ENCODE measurements at regions not wholly inside any gene's neighbourhood (a gene's known extent, or its start where the extent isn't known, plus 50 kb on each side); places are given as distances from the start of the nearest gene placed in this dataset.

GRCh38 chr2:34003795-34004194, 404.7 kb upstream of the FAM98A start:
- Histone ChIP-seq H3K9ac (ENCODE audit: low read length) (no peak overlapping the region), H3K27me3 (ENCODE audit: control insufficient read depth, insufficient read depth, low read length) (no peaks in the 10 kb centered on the region)

GRCh38 chr2:34001557-34001956, 402.5 kb upstream of the FAM98A start:
- Histone ChIP-seq H3K9me3 (ENCODE audit: control insufficient read depth, low read depth, low read length) (no peaks in the 10 kb centered on the region), H3K4me1 (ENCODE audit: control insufficient read depth, low read depth, low read length) (no peaks in the 10 kb centered on the region), H3K4me3 (ENCODE audit: low read length) (no peak overlapping the region), H3K27me3 (ENCODE audit: control insufficient read depth, insufficient read depth, low read length) (no peaks in the 10 kb centered on the region), H3K9ac (ENCODE audit: low read length) (no peak overlapping the region), H3K27ac (ENCODE audit: low read length) (no peak overlapping the region), H3K36me3 (ENCODE audit: control insufficient read depth, low read depth, low read length) (no peaks in the 10 kb centered on the region)

More at GRCh38 chr2:34003795-34004194, 404.7 kb upstream of the FAM98A start:
- no peaks in the 10 kb centered on the region for H3K9me3 ChIP-seq (ENCODE audit: control insufficient read depth, low read depth, low read length)
- H3K36me3 ChIP-seq (ENCODE audit: control insufficient read depth, low read depth, low read length): no peaks in the 10 kb centered on the region
- H3K4me1 ChIP-seq (ENCODE audit: control insufficient read depth, low read depth, low read length): no peaks in the 10 kb centered on the region
- no peak overlapping the region for H3K4me3 ChIP-seq (ENCODE audit: low read length)
- H3K27ac ChIP-seq (ENCODE audit: low read length): no peak overlapping the region

GRCh38 chr2:33984131-33984530, 385.0 kb upstream of the FAM98A start:
- H3K27me3 ChIP-seq (ENCODE audit: control insufficient read depth, insufficient read depth, low read length): no peaks in the 10 kb centered on the region
- H3K4me1 ChIP-seq (ENCODE audit: control insufficient read depth, low read depth, low read length): no peaks in the 10 kb centered on the region
- H3K27ac ChIP-seq (ENCODE audit: low read length): no peak overlapping the region
- no peaks in the 10 kb centered on the region for H3K36me3 ChIP-seq (ENCODE audit: control insufficient read depth, low read depth, low read length)
- no peak overlapping the region for H3K4me3 ChIP-seq (ENCODE audit: low read length)
- no peak overlapping the region for H3K9ac ChIP-seq (ENCODE audit: low read length)
- no peaks in the 10 kb centered on the region for H3K9me3 ChIP-seq (ENCODE audit: control insufficient read depth, low read depth, low read length)

GRCh38 chr2:33978471-33978870, 379.4 kb upstream of the FAM98A start:
- no peaks in the 10 kb centered on the region for H3K27me3 ChIP-seq (ENCODE audit: control insufficient read depth, insufficient read depth, low read length)
- H3K9me3 ChIP-seq (ENCODE audit: control insufficient read depth, low read depth, low read length): no peaks in the 10 kb centered on the region
- no peak overlapping the region for H3K27ac ChIP-seq (ENCODE audit: low read length)
- H3K4me1 ChIP-seq (ENCODE audit: control insufficient read depth, low read depth, low read length): no peaks in the 10 kb centered on the region
- H3K4me3 ChIP-seq (ENCODE audit: low read length): no peak overlapping the region
- no peak overlapping the region for H3K9ac ChIP-seq (ENCODE audit: low read length)
- no peaks in the 10 kb centered on the region for H3K36me3 ChIP-seq (ENCODE audit: control insufficient read depth, low read depth, low read length)

GRCh38 chr2:33975498-33975897, 376.4 kb upstream of the FAM98A start:
- no peaks in the 10 kb centered on the region for H3K9me3 ChIP-seq (ENCODE audit: control insufficient read depth, low read depth, low read length)
- no peak overlapping the region for H3K9ac ChIP-seq (ENCODE audit: low read length)
- H3K36me3 ChIP-seq (ENCODE audit: control insufficient read depth, low read depth, low read length): no peaks in the 10 kb centered on the region
- no peaks in the 10 kb centered on the region for H3K27me3 ChIP-seq (ENCODE audit: control insufficient read depth, insufficient read depth, low read length)
- no peaks in the 10 kb centered on the region for H3K4me1 ChIP-seq (ENCODE audit: control insufficient read depth, low read depth, low read length)
- no peak overlapping the region for H3K4me3 ChIP-seq (ENCODE audit: low read length)
- no peak overlapping the region for H3K27ac ChIP-seq (ENCODE audit: low read length)

- Histone ChIP-seq H3K27ac (ENCODE audit: low read length) (no peak overlapping the region), H3K9me3 (ENCODE audit: control insufficient read depth, low read depth, low read length) (no peaks in the 10 kb centered on the region)
Observed at GRCh38 chr2:33967103-33967502, 368.0 kb upstream of the FAM98A start.

GRCh38 chr2:33958591-33958990, 359.5 kb upstream of the FAM98A start:
- H3K9me3 ChIP-seq (ENCODE audit: control insufficient read depth, low read depth, low read length): no peaks in the 10 kb centered on the region
- H3K4me1 ChIP-seq (ENCODE audit: control insufficient read depth, low read depth, low read length): no peaks in the 10 kb centered on the region
- no peaks in the 10 kb centered on the region for H3K27me3 ChIP-seq (ENCODE audit: control insufficient read depth, insufficient read depth, low read length)
- no peak overlapping the region for H3K4me3 ChIP-seq (ENCODE audit: low read length)
- H3K9ac ChIP-seq (ENCODE audit: low read length): no peak overlapping the region
- no peaks in the 10 kb centered on the region for H3K36me3 ChIP-seq (ENCODE audit: control insufficient read depth, low read depth, low read length)
- no peak overlapping the region for H3K27ac ChIP-seq (ENCODE audit: low read length)

More at GRCh38 chr2:33967103-33967502, 368.0 kb upstream of the FAM98A start:
- Histone ChIP-seq H3K4me3 (ENCODE audit: low read length) (no peak overlapping the region), H3K36me3 (ENCODE audit: control insufficient read depth, low read depth, low read length) (no peaks in the 10 kb centered on the region), H3K4me1 (ENCODE audit: control insufficient read depth, low read depth, low read length) (no peaks in the 10 kb centered on the region), H3K9ac (ENCODE audit: low read length) (no peak overlapping the region), H3K27me3 (ENCODE audit: control insufficient read depth, insufficient read depth, low read length) (no peaks in the 10 kb centered on the region)

- H3K27ac ChIP-seq (ENCODE audit: low read length): no peak overlapping the region
- no peaks in the 10 kb centered on the region for H3K4me1 ChIP-seq (ENCODE audit: control insufficient read depth, low read depth, low read length)
- no peak overlapping the region for H3K9ac ChIP-seq (ENCODE audit: low read length)
- H3K9me3 ChIP-seq (ENCODE audit: control insufficient read depth, low read depth, low read length): no peaks in the 10 kb centered on the region
- no peak overlapping the region for H3K4me3 ChIP-seq (ENCODE audit: low read length)
- H3K36me3 ChIP-seq (ENCODE audit: control insufficient read depth, low read depth, low read length): no peaks in the 10 kb centered on the region
- no peaks in the 10 kb centered on the region for H3K27me3 ChIP-seq (ENCODE audit: control insufficient read depth, insufficient read depth, low read length)
Observed at GRCh38 chr2:33949371-33949770, 350.3 kb upstream of the FAM98A start.

- H3K27ac ChIP-seq (ENCODE audit: low read length): no peak overlapping the region
- no peak overlapping the region for H3K9ac ChIP-seq (ENCODE audit: low read length)
- no peaks in the 10 kb centered on the region for H3K27me3 ChIP-seq (ENCODE audit: control insufficient read depth, insufficient read depth, low read length)
- no peak overlapping the region for H3K4me3 ChIP-seq (ENCODE audit: low read length)
- no peaks in the 10 kb centered on the region for H3K4me1 ChIP-seq (ENCODE audit: control insufficient read depth, low read depth, low read length)
- H3K36me3 ChIP-seq (ENCODE audit: control insufficient read depth, low read depth, low read length): no peaks in the 10 kb centered on the region
- H3K9me3 ChIP-seq (ENCODE audit: control insufficient read depth, low read depth, low read length): no peaks in the 10 kb centered on the region
Observed at GRCh38 chr2:33946193-33946592, 347.1 kb upstream of the FAM98A start.

GRCh38 chr2:33933203-33933602, 334.1 kb upstream of the FAM98A start:
- Histone ChIP-seq H3K36me3 (ENCODE audit: control insufficient read depth, low read depth, low read length) (no peaks in the 10 kb centered on the region), H3K9me3 (ENCODE audit: control insufficient read depth, low read depth, low read length) (no peaks in the 10 kb centered on the region), H3K9ac (ENCODE audit: low read length) (no peak overlapping the region), H3K27ac (ENCODE audit: low read length) (no peak overlapping the region), H3K27me3 (ENCODE audit: control insufficient read depth, insufficient read depth, low read length) (no peaks in the 10 kb centered on the region), H3K4me3 (ENCODE audit: low read length) (no peak overlapping the region), H3K4me1 (ENCODE audit: control insufficient read depth, low read depth, low read length) (no peaks in the 10 kb centered on the region)

- H3K9me3 ChIP-seq (ENCODE audit: control insufficient read depth, low read depth, low read length): no peaks in the 10 kb centered on the region
- H3K4me1 ChIP-seq (ENCODE audit: control insufficient read depth, low read depth, low read length): no peaks in the 10 kb centered on the region
- H3K4me3 ChIP-seq (ENCODE audit: low read length): no peak overlapping the region
- H3K27ac ChIP-seq (ENCODE audit: low read length): no peak overlapping the region
- H3K36me3 ChIP-seq (ENCODE audit: control insufficient read depth, low read depth, low read length): no peaks in the 10 kb centered on the region
- H3K27me3 ChIP-seq (ENCODE audit: control insufficient read depth, insufficient read depth, low read length): no peaks in the 10 kb centered on the region
- H3K9ac ChIP-seq (ENCODE audit: low read length): no peak overlapping the region
Observed at GRCh38 chr2:33931164-33931563, 332.1 kb upstream of the FAM98A start.

GRCh38 chr2:33929467-33929866, 330.4 kb upstream of the FAM98A start:
- no peaks in the 10 kb centered on the region for H3K4me1 ChIP-seq (ENCODE audit: control insufficient read depth, low read depth, low read length)
- no peak overlapping the region for H3K27ac ChIP-seq (ENCODE audit: low read length)
- no peaks in the 10 kb centered on the region for H3K27me3 ChIP-seq (ENCODE audit: control insufficient read depth, insufficient read depth, low read length)
- no peak overlapping the region for H3K4me3 ChIP-seq (ENCODE audit: low read length)
- H3K9ac ChIP-seq (ENCODE audit: low read length): no peak overlapping the region
- H3K36me3 ChIP-seq (ENCODE audit: control insufficient read depth, low read depth, low read length): no peaks in the 10 kb centered on the region
- H3K9me3 ChIP-seq (ENCODE audit: control insufficient read depth, low read depth, low read length): no peaks in the 10 kb centered on the region
